Transverse colon (tissue), 4 donors: ENCODE measurements at regions not wholly inside any gene's neighbourhood (a gene's known extent, or its start where the extent isn't known, plus 50 kb on each side); places are given as distances from the start of the nearest gene placed in this dataset.

Experiments
- DNase-seq: peaks from one replicate; pipeline ENCODE4 v3.0.0-alpha.2; 2019
- H3K27ac ChIP-seq, 4 donors: fragments of 200-600 bp; sonication (generic); 2 replicates each; pipeline ENCODE4 v1.5.1; 2016 to 2018; ENCODE audit warnings: inconsistent platforms in 4 of 4
- H3K27me3 ChIP-seq: fragments of 200-600 bp; sonication (generic); 2 replicates; pipeline ENCODE4 v1.5.1; 2017; ENCODE audit warnings: inconsistent platforms
- H3K36me3 ChIP-seq, 4 donors: fragments of 200-600 bp; sonication (generic); 2 replicates each; pipeline ENCODE4 v1.5.1; 2017 to 2019; ENCODE audit warnings: inconsistent platforms in 4 of 4
- H3K4me1 ChIP-seq, 4 donors: fragments of 200-600 bp; sonication (generic); 2 replicates each; pipeline ENCODE4 v1.5.1; 2017 to 2020; ENCODE audit warnings: inconsistent platforms in 4 of 4
- H3K4me3 ChIP-seq, 4 donors: fragments of 200-600 bp; sonication (generic); 1 replicate in 1 of 4; 2 replicates in 3 of 4; pipeline versions ENCODE4 v1.5.1 to v1.6.1; 2017 to 2019; ENCODE audit warnings: inconsistent platforms in 4 of 4
- H3K9me3 ChIP-seq, 2 donors: fragments of 200-600 bp; sonication (generic); 2 replicates each; pipeline ENCODE4 v1.5.1; 2017 to 2019; ENCODE audit warnings: inconsistent platforms in 2 of 2
- CTCF ChIP-seq, 5 experiments: fragments of 200-600 bp in 3 of 5; fragments of 450-650 bp in 2 of 5; sonication (generic) in 3 of 5; IDR thresholded peaks; 1 replicate in 2 of 5; 2 replicates in 3 of 5; pipeline ENCODE4 v1.5.1; 2016 to 2017; ENCODE audit warnings: antibody characterized with exemption in 5 of 5, inconsistent platforms in 3 of 5, mild to moderate bottlenecking in 2 of 5, moderate library complexity in 1 of 5
- EP300 ChIP-seq: sonication (generic); formaldehyde crosslinking; IDR thresholded peaks from one replicate; pipeline ENCODE4 v1.6.1; 2017; ENCODE audit warnings: antibody characterized with exemption, low read depth
- POLR2A ChIP-seq: fragments of 450-650 bp; IDR thresholded peaks from one replicate; pipeline ENCODE4 v1.6.1; 2016; ENCODE audit warnings: antibody characterized with exemption, mild to moderate bottlenecking, moderate library complexity
- POLR2AphosphoS5 ChIP-seq, 3 donors: sonication (generic); formaldehyde crosslinking; IDR thresholded peaks; one replicate each; pipeline ENCODE4 v1.6.1; 2016; ENCODE audit warnings: antibody characterized with exemption in 3 of 3
- WGBS, 2 donors: methylation state at CpG; one replicate each; pipeline ENCODE4 v1.1.5; 2018; ENCODE audit warnings: low coverage in 1 of 2; 5-methylcytosine and 5-hydroxymethylcytosine counted together
- in situ Hi-C, 4 donors: fragments of 200-750 bp; cut with MboI; loops; one replicate each; pipeline versions ENCODE4 v1.15.0 to v1.15.1; 2017; ENCODE audit warnings: low sequenced_read_pairs in 3 of 4, low pct_ligation_motif_present in 1 of 4, low pct_unique_long_range_greater_than_20kb in 1 of 4
- intact Hi-C: fragments of 100-400 bp; cut with DNase I; formaldehyde crosslinking; loops from one replicate; pipeline ENCODE4 v1.15.1; 2023; ENCODE audit warnings: low total_unique reads

- Histone ChIP-seq H3K27me3 (no peaks in the 10 kb centered on the region), H3K9me3 (no peaks in the 10 kb centered on the region), H3K27ac (no peak overlapping the region), H3K4me1 (no peaks in the 10 kb centered on the region), H3K36me3 (no peaks in the 10 kb centered on the region), H3K4me3 (no peak overlapping the region)
- WGBS, 2 donors: 82% methylated on average over 1 of the region's 1 CpG; no CpG with 5 or more reads in 1 of the 2 donors
- no peak for DNase-seq
- TF ChIP-seq EP300 (no peak), POLR2A (no peak), CTCF (IDR thresholded peaks at IDR 0.05) (no peak), POLR2AphosphoS5 (IDR thresholded peaks at IDR 0.05) (no peak)
- in situ Hi-C loops: no loop called here
- intact Hi-C loops: no loop called here
Observed at GRCh38 chr2:18194161-18194560, 315.7 kb downstream of the KCNS3 start.

GRCh38 chr2:18186816-18187613 is 308.5 kb downstream of the KCNS3 start:
- Histone ChIP-seq H3K27ac (no peak overlapping the region), H3K27me3 (no peaks in the 10 kb centered on the region), H3K9me3 (no peaks in the 10 kb centered on the region), H3K4me1 (no peaks in the 10 kb centered on the region), H3K36me3 (no peaks in the 10 kb centered on the region), H3K4me3 (no peak overlapping the region)
- no peak for TF ChIP-seq POLR2AphosphoS5 (IDR thresholded peaks at IDR 0.05)
- TF ChIP-seq POLR2A: no peak
- no peak for TF ChIP-seq CTCF (IDR thresholded peaks at IDR 0.05)
- TF ChIP-seq EP300: no peak
- intact Hi-C loops (no loop called here), in situ Hi-C loops (no loop called here)
- no peak for DNase-seq
- WGBS, 2 donors: 33 to 53% methylated on average over 2 of the region's 2 CpGs

GRCh38 chr2:18182861-18183260 is 304.4 kb downstream of the KCNS3 start:
- TF ChIP-seq POLR2AphosphoS5 (IDR thresholded peaks at IDR 0.05) (no peak), EP300 (no peak), CTCF (IDR thresholded peaks at IDR 0.05) (no peak), POLR2A (no peak)
- Histone ChIP-seq H3K27ac (no peak overlapping the region), H3K27me3 (no peaks in the 10 kb centered on the region), H3K36me3 (no peaks in the 10 kb centered on the region), H3K4me3 (no peak overlapping the region), H3K9me3 (no peaks in the 10 kb centered on the region), H3K4me1 (no peaks in the 10 kb centered on the region)
- DNase-seq: no peak
- intact Hi-C loops (no loop called here), in situ Hi-C loops (no loop called here)
- 67 to 86% methylated on average over 2 of the region's 2 CpGs for WGBS, 2 donors

GRCh38 chr2:18180912-18181311 is 302.4 kb downstream of the KCNS3 start:
- 65 to 76% methylated on average over 3 of the region's 3 CpGs for WGBS, 2 donors
- Histone ChIP-seq H3K4me1 (no peaks in the 10 kb centered on the region), H3K36me3 (no peaks in the 10 kb centered on the region), H3K27ac (no peak overlapping the region), H3K4me3 (no peak overlapping the region), H3K27me3 (no peaks in the 10 kb centered on the region), H3K9me3 (no peaks in the 10 kb centered on the region)
- in situ Hi-C loops (no loop called here), intact Hi-C loops (no loop called here)
- DNase-seq: no peak
- no peak for TF ChIP-seq POLR2A
- no peak for TF ChIP-seq CTCF (IDR thresholded peaks at IDR 0.05)
- no peak for TF ChIP-seq EP300
- TF ChIP-seq POLR2AphosphoS5 (IDR thresholded peaks at IDR 0.05): no peak
